ENCODE measurements at regions not wholly inside any gene's neighbourhood (a gene's known extent, or its start where the extent isn't known, plus 50 kb on each side); places are given as distances from the start of the nearest gene placed in this dataset.

DNA sequence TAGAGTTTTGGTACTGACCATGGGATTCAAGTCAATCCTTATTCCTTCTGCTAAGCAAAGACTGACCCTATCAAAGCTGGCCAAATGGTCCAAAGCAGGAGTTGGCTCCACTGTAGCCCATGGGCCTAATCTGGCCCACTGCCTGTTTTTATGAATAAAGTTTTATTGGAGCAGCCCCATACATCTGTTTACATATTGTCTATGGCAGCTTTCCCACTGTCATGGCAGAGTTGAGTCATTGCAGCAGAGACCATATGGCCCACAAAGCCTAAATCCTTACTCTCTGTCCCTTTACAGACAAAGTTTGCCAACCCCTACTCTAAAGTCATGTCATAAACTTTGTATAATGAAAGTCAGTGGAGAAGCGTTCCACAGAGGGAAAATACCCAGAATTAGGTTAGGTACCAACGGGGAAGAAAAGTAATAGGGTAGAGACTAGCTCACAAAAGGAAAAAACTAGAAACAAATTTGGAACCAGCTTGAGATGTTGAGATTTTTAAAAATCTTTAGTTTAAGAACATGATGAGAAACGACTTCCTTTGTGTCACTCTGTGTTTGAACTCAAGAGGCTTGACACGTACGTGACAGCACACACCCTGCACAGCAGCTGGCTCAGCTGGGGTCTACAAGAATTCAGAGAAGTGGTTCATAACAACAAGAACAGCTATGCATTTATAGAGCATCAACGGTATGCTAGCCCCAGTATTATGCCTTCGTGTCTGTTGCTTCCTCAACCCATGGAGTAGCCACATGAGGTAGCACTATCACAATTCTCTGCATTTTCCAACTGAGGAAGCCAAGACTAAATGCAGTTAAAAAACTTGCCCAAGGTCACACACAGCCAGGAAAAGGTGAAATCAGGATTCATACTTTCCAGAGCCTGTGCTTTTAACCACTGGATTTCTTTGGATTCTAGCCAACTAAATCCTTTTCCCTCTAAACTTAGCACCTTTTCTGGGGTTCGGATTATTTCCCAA lies 198.9 kb upstream of the WWC1 start:
- WGBS (ENCODE audit: low lambda C conversion rate) = 17% methylated on average over 8 of the region's 8 CpGs
- TF ChIP-seq, protein P1, sequence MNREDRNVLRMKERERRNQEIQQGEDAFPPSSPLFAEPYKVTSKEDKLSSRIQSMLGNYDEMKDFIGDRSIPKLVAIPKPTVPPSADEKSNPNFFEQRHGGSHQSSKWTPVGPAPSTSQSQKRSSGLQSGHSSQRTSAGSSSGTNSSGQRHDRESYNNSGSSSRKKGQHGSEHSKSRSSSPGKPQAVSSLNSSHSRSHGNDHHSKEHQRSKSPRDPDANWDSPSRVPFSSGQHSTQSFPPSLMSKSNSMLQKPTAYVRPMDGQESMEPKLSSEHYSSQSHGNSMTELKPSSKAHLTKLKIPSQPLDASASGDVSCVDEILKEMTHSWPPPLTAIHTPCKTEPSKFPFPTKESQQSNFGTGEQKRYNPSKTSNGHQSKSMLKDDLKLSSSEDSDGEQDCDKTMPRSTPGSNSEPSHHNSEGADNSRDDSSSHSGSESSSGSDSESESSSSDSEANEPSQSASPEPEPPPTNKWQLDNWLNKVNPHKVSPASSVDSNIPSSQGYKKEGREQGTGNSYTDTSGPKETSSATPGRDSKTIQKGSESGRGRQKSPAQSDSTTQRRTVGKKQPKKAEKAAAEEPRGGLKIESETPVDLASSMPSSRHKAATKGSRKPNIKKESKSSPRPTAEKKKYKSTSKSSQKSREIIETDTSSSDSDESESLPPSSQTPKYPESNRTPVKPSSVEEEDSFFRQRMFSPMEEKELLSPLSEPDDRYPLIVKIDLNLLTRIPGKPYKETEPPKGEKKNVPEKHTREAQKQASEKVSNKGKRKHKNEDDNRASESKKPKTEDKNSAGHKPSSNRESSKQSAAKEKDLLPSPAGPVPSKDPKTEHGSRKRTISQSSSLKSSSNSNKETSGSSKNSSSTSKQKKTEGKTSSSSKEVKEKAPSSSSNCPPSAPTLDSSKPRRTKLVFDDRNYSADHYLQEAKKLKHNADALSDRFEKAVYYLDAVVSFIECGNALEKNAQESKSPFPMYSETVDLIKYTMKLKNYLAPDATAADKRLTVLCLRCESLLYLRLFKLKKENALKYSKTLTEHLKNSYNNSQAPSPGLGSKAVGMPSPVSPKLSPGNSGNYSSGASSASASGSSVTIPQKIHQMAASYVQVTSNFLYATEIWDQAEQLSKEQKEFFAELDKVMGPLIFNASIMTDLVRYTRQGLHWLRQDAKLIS (CRISPR knock-in tag; IDR thresholded peaks at IDR 0.05) = no peak
- TF ChIP-seq, protein P2, sequence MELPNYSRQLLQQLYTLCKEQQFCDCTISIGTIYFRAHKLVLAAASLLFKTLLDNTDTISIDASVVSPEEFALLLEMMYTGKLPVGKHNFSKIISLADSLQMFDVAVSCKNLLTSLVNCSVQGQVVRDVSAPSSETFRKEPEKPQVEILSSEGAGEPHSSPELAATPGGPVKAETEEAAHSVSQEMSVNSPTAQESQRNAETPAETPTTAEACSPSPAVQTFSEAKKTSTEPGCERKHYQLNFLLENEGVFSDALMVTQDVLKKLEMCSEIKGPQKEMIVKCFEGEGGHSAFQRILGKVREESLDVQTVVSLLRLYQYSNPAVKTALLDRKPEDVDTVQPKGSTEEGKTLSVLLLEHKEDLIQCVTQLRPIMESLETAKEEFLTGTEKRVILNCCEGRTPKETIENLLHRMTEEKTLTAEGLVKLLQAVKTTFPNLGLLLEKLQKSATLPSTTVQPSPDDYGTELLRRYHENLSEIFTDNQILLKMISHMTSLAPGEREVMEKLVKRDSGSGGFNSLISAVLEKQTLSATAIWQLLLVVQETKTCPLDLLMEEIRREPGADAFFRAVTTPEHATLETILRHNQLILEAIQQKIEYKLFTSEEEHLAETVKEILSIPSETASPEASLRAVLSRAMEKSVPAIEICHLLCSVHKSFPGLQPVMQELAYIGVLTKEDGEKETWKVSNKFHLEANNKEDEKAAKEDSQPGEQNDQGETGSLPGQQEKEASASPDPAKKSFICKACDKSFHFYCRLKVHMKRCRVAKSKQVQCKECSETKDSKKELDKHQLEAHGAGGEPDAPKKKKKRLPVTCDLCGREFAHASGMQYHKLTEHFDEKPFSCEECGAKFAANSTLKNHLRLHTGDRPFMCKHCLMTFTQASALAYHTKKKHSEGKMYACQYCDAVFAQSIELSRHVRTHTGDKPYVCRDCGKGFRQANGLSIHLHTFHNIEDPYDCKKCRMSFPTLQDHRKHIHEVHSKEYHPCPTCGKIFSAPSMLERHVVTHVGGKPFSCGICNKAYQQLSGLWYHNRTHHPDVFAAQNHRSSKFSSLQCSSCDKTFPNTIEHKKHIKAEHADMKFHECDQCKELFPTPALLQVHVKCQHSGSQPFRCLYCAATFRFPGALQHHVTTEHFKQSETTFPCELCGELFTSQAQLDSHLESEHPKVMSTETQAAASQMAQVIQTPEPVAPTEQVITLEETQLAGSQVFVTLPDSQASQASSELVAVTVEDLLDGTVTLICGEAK (IDR thresholded peaks at IDR 0.05) = no peak
- TF ChIP-seq, protein P2 (CRISPR knock-in tag; IDR thresholded peaks at IDR 0.05) = 0 out of 2 replicates have a peak, but pooled peaks have one; percentile 30
- TF ChIP-seq NFIB (CRISPR knock-in tag; IDR thresholded peaks at IDR 0.05; ENCODE audit: borderline replicate concordance) (no peak), ZNF510 (CRISPR knock-in tag; IDR thresholded peaks at IDR 0.05; ENCODE audit: low read depth) (no peak), ZNF788 (CRISPR knock-in tag; IDR thresholded peaks at IDR 0.05; ENCODE audit: borderline replicate concordance) (no peak), PHF20 (CRISPR knock-in tag; IDR thresholded peaks at IDR 0.05) (no peak)
- TF ChIP-seq, protein P3, sequence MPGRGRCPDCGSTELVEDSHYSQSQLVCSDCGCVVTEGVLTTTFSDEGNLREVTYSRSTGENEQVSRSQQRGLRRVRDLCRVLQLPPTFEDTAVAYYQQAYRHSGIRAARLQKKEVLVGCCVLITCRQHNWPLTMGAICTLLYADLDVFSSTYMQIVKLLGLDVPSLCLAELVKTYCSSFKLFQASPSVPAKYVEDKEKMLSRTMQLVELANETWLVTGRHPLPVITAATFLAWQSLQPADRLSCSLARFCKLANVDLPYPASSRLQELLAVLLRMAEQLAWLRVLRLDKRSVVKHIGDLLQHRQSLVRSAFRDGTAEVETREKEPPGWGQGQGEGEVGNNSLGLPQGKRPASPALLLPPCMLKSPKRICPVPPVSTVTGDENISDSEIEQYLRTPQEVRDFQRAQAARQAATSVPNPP (CRISPR knock-in tag; IDR thresholded peaks at IDR 0.05) = no peak
- ChIA-PET POLR2A (no interaction called here), CTCF (ENCODE audit: low intra/inter-chr PET ratio, low total read pairs) (no interaction called here)
- no peak for FAIRE-seq
- Histone ChIP-seq H3K27me3 (ENCODE audit: control insufficient read depth in 1 of 2, insufficient read depth in 2 of 2, low read length in 2 of 2) (no peaks in the 10 kb centered on the region; a peak in 1 of 5 replicates), H3K9ac (ENCODE audit: insufficient read depth, low read depth, low read length) (no peak overlapping the region), H3K36me3 (replicated peaks in 1 of 2; ENCODE audit: control insufficient read depth in 1 of 2, insufficient read depth in 2 of 2, low read length in 2 of 2) (no peaks in the 10 kb centered on the region), H3K9me3 (ENCODE audit: low read length) (no peaks in the 10 kb centered on the region), H3K27ac (ENCODE audit: extremely low read length, insufficient read depth, low read length) (no peak overlapping the region), H2AFZ (ENCODE audit: low read length) (no peak overlapping the region), H3K4me1 (ENCODE audit: insufficient read depth, low read length) (no peaks in the 10 kb centered on the region), H3K4me2 (ENCODE audit: low read depth, low read length) (no peak overlapping the region), H3K79me2 (ENCODE audit: insufficient read depth, low read length) (no peaks in the 10 kb centered on the region), H3K4me3 (replicated peaks in 1 of 3; ENCODE audit: insufficient read depth in 1 of 3, low read depth in 2 of 3, low read length in 3 of 3) (no peak overlapping the region), H4K20me1 (ENCODE audit: insufficient read depth, low read length) (no peaks in the 10 kb centered on the region)
- intact Hi-C loops (cut with micrococcal nuclease; ENCODE audit: unreplicated experiment) (no loop called here), in situ Hi-C loops (cut with HindIII; ENCODE audit: extremely low pct_ligation_motif_present, low pct_unique_long_range_greater_than_20kb) (no loop called here)
- BruUV-seq (replicated peaks) = no TSS peak
- DNase-seq (ENCODE audit: low spot score) = no peak
- no peak for ATAC-seq
